GM12878 (cell line): ENCODE measurements at regions not wholly inside any gene's neighbourhood (a gene's known extent, or its start where the extent isn't known, plus 50 kb on each side); places are given as distances from the start of the nearest gene placed in this dataset.

ENCODE experiments used
- ATAC-seq: fragments of 200-7000 bp; cut with Tn5 transposase; 3 replicates; pipeline ENCODE4 v1.9.1; 2020; ENCODE audit warnings: mild to moderate bottlenecking, moderate library complexity
- BruUV-seq: library from RNA; stranded (reverse); fragments of 400-500 nt; replicated peaks from 2 replicates; lab custom pipeline; 2021; lab: Mats Ljungman, UMichigan
- CTCF ChIA-PET: fragments of 300-600 bp; sonication (Branson Sonifier 250); formaldehyde crosslinking; extraction: SDS; loops from one replicate; lab custom pipeline; 2021; ENCODE audit warnings: inconsistent platforms; lab: Yijun Ruan, JAX
- POLR2A ChIA-PET: fragments of 350-600 bp; formaldehyde crosslinking; extraction: SDS; loops from one replicate; lab custom pipeline; 2021; ENCODE audit warnings: inconsistent platforms; lab: Charles Lee
- RAD21 ChIA-PET: fragments of 300-600 bp; sonication (Branson Sonifier 250); formaldehyde crosslinking; loops from one replicate; lab custom pipeline; 2023; ENCODE audit warnings: antibody characterized with exemption; ENCODE audit not compliant: unreplicated experiment; lab: Charles Lee
- SMC1A ChIA-PET: fragments of 300-600 bp; sonication (Branson Sonifier 250); formaldehyde crosslinking; loops from one replicate; lab custom pipeline; 2023; ENCODE audit not compliant: unreplicated experiment, uncharacterized antibody; lab: Charles Lee
- DNase-seq: peaks from one replicate; pipeline ENCODE4 v3.0.0-alpha.2; 2011; ENCODE audit warnings: low read depth, low spot score
- FAIRE-seq: peaks from 3 replicates; lab custom pipeline; 2011; peaks lifted over from hg19 to GRCh38; lab: Jason Lieb, UNC
- H2AFZ ChIP-seq: 2 replicates; pipeline ENCODE4 v1.6.0; 2011; ENCODE audit warnings: low read depth, low read length, control low read depth; ENCODE audit not compliant: control insufficient read depth
- H3K27ac ChIP-seq: 2 replicates; pipeline ENCODE4 v1.5.1; 2011; ENCODE audit warnings: control low read depth; ENCODE audit not compliant: control insufficient read depth, insufficient read depth
- H3K27me3 ChIP-seq, 2 experiments: replicated peaks in 1 of 2; 2 replicates each; pipeline versions ENCODE4 v1.6.0 to v1.6.1; 2011; ENCODE audit warnings: low read length in 1 of 2; ENCODE audit not compliant: control insufficient read depth in 2 of 2, insufficient read depth in 2 of 2
- H3K36me3 ChIP-seq, 2 experiments: 2 replicates each; pipeline ENCODE4 v1.5.1; 2011; ENCODE audit warnings: low read length in 1 of 2; ENCODE audit not compliant: control insufficient read depth in 2 of 2, insufficient read depth in 2 of 2
- H3K4me1 ChIP-seq: 2 replicates; pipeline ENCODE4 v1.6.1; 2011; ENCODE audit warnings: mild to moderate bottlenecking, low read length, moderate library complexity, mixed read lengths; ENCODE audit not compliant: control insufficient read depth, insufficient read depth
- H3K4me2 ChIP-seq: 2 replicates; pipeline ENCODE4 v1.6.0; 2011; ENCODE audit warnings: control low read depth; ENCODE audit not compliant: control insufficient read depth, insufficient read depth
- H3K4me3 ChIP-seq: fragments of 200-600 bp; sonication (generic); 2 replicates; pipeline ENCODE4 v1.5.1; 2016
- H3K79me2 ChIP-seq: 2 replicates; pipeline ENCODE4 v1.6.0; 2011; ENCODE audit warnings: low read length; ENCODE audit not compliant: control insufficient read depth, insufficient read depth
- H3K9ac ChIP-seq: 2 replicates; pipeline ENCODE4 v1.8.0; 2011; ENCODE audit warnings: low read length, control low read depth, mixed read lengths; ENCODE audit not compliant: control insufficient read depth, insufficient read depth
- H3K9me3 ChIP-seq: replicated peaks from 3 replicates; pipeline ENCODE4 v1.5.1; 2011; ENCODE audit warnings: mild to moderate bottlenecking, low read length; ENCODE audit not compliant: control insufficient read depth, insufficient read depth
- H4K20me1 ChIP-seq: 2 replicates; pipeline ENCODE4 v1.6.0; 2011; ENCODE audit not compliant: control insufficient read depth, insufficient read depth
- BMI1 ChIP-seq: fragments of 450-650 bp; IDR thresholded peaks from 2 replicates; pipeline ENCODE4 v1.6.1; 2016; ENCODE audit warnings: mild to moderate bottlenecking, moderate library complexity, borderline replicate concordance
- CHD2 ChIP-seq: IDR thresholded peaks from 2 replicates; pipeline ENCODE4 v1.6.1; 2011; ENCODE audit warnings: low read depth, low read length, improper control_type of control experiment, borderline replicate concordance
- EED ChIP-seq: sonication (generic); IDR thresholded peaks from 2 replicates; pipeline ENCODE4 v1.6.1; 2016; ENCODE audit warnings: antibody characterized with exemption, low read depth
- EZH2 ChIP-seq: IDR thresholded peaks from 2 replicates; pipeline ENCODE4 v1.6.1; 2012; ENCODE audit warnings: low read depth, mild to moderate bottlenecking, control low read depth, inconsistent platforms, low read length, borderline replicate concordance; ENCODE audit not compliant: control insufficient read depth
- HCFC1 ChIP-seq: fragments of 150-350 bp; IDR thresholded peaks from 2 replicates; pipeline ENCODE4 v1.6.1; 2014; ENCODE audit warnings: low read length
- HDAC2 ChIP-seq: fragments of 200-600 bp; sonication (generic); IDR thresholded peaks from 2 replicates; pipeline ENCODE4 v1.6.1; 2017
- KAT2A ChIP-seq: conservative IDR thresholded peaks from 2 replicates; pipeline ENCODE4 v1.6.1; 2011; ENCODE audit warnings: low read depth, low read length; ENCODE audit not compliant: control insufficient read depth
- MEF2A ChIP-seq: IDR thresholded peaks from 2 replicates; pipeline ENCODE4 v1.6.1; 2011; ENCODE audit warnings: low read depth, mild to moderate bottlenecking, low read length, moderate library complexity; ENCODE audit not compliant: insufficient read depth
- NFXL1 ChIP-seq: fragments of 450-650 bp; IDR thresholded peaks from 2 replicates; pipeline ENCODE4 v1.6.1; 2017; ENCODE audit warnings: antibody characterized with exemption, mild to moderate bottlenecking, borderline replicate concordance
- NFYA ChIP-seq: IDR thresholded peaks from 2 replicates; pipeline ENCODE4 v1.6.1; 2011; ENCODE audit warnings: low read depth, mild to moderate bottlenecking, low read length, improper control_type of control experiment, borderline replicate concordance
- NR2C1 ChIP-seq: fragments of 450-650 bp; IDR thresholded peaks from 2 replicates; pipeline ENCODE4 v1.6.1; 2017; ENCODE audit warnings: antibody characterized with exemption, mild to moderate bottlenecking, moderate library complexity
- RAD21 ChIP-seq: IDR thresholded peaks from 2 replicates; pipeline ENCODE4 v1.6.1; 2011; ENCODE audit warnings: mild to moderate bottlenecking, low read depth, low read length, moderate library complexity; ENCODE audit not compliant: insufficient read depth
- RB1 ChIP-seq: fragments of 450-650 bp; formaldehyde crosslinking; IDR thresholded peaks from 2 replicates; pipeline ENCODE4 v1.6.1; 2017; ENCODE audit warnings: mild to moderate bottlenecking, borderline replicate concordance
- RFX5 ChIP-seq: IDR thresholded peaks from 2 replicates; pipeline ENCODE4 v1.6.1; 2011; ENCODE audit warnings: low read depth, low read length, improper control_type of control experiment
- SMAD1 ChIP-seq: fragments of 450-650 bp; IDR thresholded peaks from 2 replicates; pipeline ENCODE4 v1.6.1; 2018; ENCODE audit warnings: mild to moderate bottlenecking, low read depth; ENCODE audit not compliant: partially characterized antibody
- WGBS: methylation state at CpG from one replicate; pipeline ENCODE4 v1.1.6; 2016; ENCODE audit warnings: low lambda C conversion rate; ENCODE audit not compliant: insufficient replicate concordance, insufficient coverage; ENCODE audit errors: missing lambda C conversion rate; 5-methylcytosine and 5-hydroxymethylcytosine counted together
- in situ Hi-C: fragments of 300-500 bp; cut with MboI; formaldehyde crosslinking; loops from 9 replicates; pipeline ENCODE4 v1.14.3; 2018; ENCODE audit warnings: mixed read lengths
- intact Hi-C: fragments of 100-400 bp; cut with micrococcal nuclease; formaldehyde crosslinking; loops from one replicate; pipeline ENCODE4 v1.14.2; 2022; ENCODE audit not compliant: unreplicated experiment
- TF ChIP-seq, protein P1 (sequence below): fragments of 450-650 bp; IDR thresholded peaks from 2 replicates; pipeline ENCODE4 v1.6.1; 2014; ENCODE audit warnings: mild to moderate bottlenecking
- TF ChIP-seq, protein P2 (sequence below): fragments of 450-650 bp; IDR thresholded peaks from 2 replicates; pipeline ENCODE4 v1.6.1; 2017; ENCODE audit warnings: low read depth, mild to moderate bottlenecking, moderate library complexity
- TF ChIP-seq, protein P3 (sequence below): fragments of 450-650 bp; IDR thresholded peaks from 2 replicates; pipeline ENCODE4 v1.6.1; 2017; ENCODE audit warnings: mild to moderate bottlenecking, moderate library complexity

DNA sequence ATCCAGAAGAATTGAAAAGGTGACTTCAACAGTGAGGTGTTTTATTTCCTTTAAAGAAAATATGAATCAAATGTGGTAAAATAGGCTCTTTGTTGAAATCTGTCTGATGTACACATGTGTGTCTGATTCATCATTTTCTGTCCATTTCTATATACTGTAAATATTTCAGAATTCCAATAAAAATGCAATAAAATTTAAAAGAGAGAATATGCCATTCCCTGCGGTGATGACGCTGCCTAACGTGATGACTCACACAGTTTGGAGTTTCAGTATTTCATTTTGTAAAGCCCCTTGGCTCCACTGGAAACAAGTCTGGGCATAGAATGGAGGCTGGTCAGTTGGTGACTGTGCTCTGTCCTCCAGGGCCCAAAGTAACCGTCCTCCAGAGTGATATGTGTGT lies 482.5 kb upstream of the CDH5 start:
- H2AFZ ChIP-seq = no peak overlapping the region
- RAD21 ChIA-PET = no interaction called here
- H3K4me1 ChIP-seq = no peaks in the 10 kb centered on the region
- TF ChIP-seq HDAC2 (no peak), HCFC1 (no peak), RB1 (no peak), KAT2A (no peak), SMAD1 (no peak), RFX5 (no peak), EED (no peak), NFXL1 (no peak), BMI1 (no peak), RAD21 (no peak), NR2C1 (no peak), CHD2 (no peak), MEF2A (no peak), EZH2 (no peak), NFYA (no peak)
- TF ChIP-seq, protein P1, sequence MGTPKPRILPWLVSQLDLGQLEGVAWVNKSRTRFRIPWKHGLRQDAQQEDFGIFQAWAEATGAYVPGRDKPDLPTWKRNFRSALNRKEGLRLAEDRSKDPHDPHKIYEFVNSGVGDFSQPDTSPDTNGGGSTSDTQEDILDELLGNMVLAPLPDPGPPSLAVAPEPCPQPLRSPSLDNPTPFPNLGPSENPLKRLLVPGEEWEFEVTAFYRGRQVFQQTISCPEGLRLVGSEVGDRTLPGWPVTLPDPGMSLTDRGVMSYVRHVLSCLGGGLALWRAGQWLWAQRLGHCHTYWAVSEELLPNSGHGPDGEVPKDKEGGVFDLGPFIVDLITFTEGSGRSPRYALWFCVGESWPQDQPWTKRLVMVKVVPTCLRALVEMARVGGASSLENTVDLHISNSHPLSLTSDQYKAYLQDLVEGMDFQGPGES = no peak
- TF ChIP-seq, protein P2, sequence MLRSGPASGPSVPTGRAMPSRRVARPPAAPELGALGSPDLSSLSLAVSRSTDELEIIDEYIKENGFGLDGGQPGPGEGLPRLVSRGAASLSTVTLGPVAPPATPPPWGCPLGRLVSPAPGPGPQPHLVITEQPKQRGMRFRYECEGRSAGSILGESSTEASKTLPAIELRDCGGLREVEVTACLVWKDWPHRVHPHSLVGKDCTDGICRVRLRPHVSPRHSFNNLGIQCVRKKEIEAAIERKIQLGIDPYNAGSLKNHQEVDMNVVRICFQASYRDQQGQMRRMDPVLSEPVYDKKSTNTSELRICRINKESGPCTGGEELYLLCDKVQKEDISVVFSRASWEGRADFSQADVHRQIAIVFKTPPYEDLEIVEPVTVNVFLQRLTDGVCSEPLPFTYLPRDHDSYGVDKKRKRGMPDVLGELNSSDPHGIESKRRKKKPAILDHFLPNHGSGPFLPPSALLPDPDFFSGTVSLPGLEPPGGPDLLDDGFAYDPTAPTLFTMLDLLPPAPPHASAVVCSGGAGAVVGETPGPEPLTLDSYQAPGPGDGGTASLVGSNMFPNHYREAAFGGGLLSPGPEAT = no peak
- TF ChIP-seq, protein P3, sequence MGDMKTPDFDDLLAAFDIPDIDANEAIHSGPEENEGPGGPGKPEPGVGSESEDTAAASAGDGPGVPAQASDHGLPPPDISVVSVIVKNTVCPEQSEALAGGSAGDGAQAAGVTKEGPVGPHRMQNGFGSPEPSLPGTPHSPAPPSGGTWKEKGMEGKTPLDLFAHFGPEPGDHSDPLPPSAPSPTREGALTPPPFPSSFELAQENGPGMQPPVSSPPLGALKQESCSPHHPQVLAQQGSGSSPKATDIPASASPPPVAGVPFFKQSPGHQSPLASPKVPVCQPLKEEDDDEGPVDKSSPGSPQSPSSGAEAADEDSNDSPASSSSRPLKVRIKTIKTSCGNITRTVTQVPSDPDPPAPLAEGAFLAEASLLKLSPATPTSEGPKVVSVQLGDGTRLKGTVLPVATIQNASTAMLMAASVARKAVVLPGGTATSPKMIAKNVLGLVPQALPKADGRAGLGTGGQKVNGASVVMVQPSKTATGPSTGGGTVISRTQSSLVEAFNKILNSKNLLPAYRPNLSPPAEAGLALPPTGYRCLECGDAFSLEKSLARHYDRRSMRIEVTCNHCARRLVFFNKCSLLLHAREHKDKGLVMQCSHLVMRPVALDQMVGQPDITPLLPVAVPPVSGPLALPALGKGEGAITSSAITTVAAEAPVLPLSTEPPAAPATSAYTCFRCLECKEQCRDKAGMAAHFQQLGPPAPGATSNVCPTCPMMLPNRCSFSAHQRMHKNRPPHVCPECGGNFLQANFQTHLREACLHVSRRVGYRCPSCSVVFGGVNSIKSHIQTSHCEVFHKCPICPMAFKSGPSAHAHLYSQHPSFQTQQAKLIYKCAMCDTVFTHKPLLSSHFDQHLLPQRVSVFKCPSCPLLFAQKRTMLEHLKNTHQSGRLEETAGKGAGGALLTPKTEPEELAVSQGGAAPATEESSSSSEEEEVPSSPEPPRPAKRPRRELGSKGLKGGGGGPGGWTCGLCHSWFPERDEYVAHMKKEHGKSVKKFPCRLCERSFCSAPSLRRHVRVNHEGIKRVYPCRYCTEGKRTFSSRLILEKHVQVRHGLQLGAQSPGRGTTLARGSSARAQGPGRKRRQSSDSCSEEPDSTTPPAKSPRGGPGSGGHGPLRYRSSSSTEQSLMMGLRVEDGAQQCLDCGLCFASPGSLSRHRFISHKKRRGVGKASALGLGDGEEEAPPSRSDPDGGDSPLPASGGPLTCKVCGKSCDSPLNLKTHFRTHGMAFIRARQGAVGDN = no peak
- TF ChIP-seq, all 136 proteins: peak for 0
- BruUV-seq = no TSS peak
- WGBS = 42% methylated on average over 4 of the region's 4 CpGs
- no peak for DNase-seq
- Histone ChIP-seq H3K4me2 (no peak overlapping the region), H3K79me2 (no peaks in the 10 kb centered on the region), H4K20me1 (no peaks in the 10 kb centered on the region), H3K27me3 (no peaks in the 10 kb centered on the region), H3K9me3 (no peaks in the 10 kb centered on the region), H3K9ac (no peak overlapping the region), H3K4me3 (no peak overlapping the region), H3K36me3 (no peaks in the 10 kb centered on the region), H3K27ac (no peak overlapping the region)
- intact Hi-C loops (no loop called here), in situ Hi-C loops (no loop called here)
- POLR2A ChIA-PET = no interaction called here
- no peak; the same call in 2 of the 3 replicates for ATAC-seq
- SMC1A ChIA-PET = no interaction called here
- CTCF ChIA-PET = no interaction called here
- no peak for FAIRE-seq
